ENCODE measurements at regions not wholly inside any gene's neighbourhood (a gene's known extent, or its start where the extent isn't known, plus 50 kb on each side); places are given as distances from the start of the nearest gene placed in this dataset.

DNA sequence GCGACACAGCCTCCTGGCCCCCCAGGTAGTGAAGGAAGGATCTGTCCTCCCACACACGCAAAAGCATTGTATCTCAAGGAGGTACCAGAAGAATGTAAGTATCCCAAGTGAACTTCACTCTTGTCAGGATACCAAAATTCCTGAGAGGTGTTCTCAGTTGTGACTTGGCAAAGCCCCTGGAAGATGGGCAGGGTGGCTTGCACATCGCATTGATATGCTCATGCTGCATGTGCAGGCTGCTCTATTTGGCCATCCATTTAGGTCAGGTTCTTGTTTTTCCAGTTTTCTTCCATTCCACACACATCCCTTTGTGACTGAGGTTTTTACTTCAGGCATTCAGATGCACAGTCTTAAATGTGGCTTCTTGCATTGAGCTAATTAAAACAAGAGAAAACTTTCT, 382.8 kb downstream of the FOXO1 start:
- no peak for TF ChIP-seq CTCF (IDR thresholded peaks at IDR 0.05; ENCODE audit: insufficient read depth, low read length, missing control alignments)
- ChIA-PET POLR2A (no interaction called here), CTCF (no interaction called here)
- no peak for DNase-seq (ENCODE audit: low read depth, low spot score)
- H3K4me3 ChIP-seq (ENCODE audit: low read depth, low read length): no peak overlapping the region

GRCh38 chr13:40285634-40286033, 380.8 kb downstream of the FOXO1 start:
- ChIA-PET POLR2A (no interaction called here), CTCF (no interaction called here)
- no peak for TF ChIP-seq CTCF (IDR thresholded peaks at IDR 0.05; ENCODE audit: insufficient read depth, low read length, missing control alignments)
- no peak overlapping the region for H3K4me3 ChIP-seq (ENCODE audit: low read depth, low read length)
- DNase-seq (ENCODE audit: low read depth, low spot score): no peak

DNA sequence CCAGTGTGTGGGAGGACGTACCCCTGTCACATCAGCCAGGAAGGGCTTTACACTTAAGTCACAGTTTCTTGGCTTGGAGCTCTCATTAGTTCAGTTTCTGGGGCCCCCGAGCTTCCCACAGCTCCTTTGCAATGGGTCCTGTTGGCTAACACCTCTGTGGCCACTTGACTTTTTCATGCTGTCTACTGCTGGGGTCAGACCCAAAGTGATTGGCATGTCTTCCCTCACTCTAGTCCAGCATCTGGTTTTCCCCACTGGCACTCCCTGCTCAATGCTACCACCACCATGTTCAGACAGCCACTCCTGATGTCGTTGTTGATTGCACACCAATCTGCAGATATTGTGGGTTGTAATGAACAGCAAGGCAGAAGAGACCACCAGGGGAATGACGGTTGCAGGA, 379.0 kb downstream of the FOXO1 start:
- ChIA-PET CTCF (no interaction called here), POLR2A (no interaction called here)
- H3K4me3 ChIP-seq (ENCODE audit: low read depth, low read length): no peak overlapping the region
- TF ChIP-seq CTCF (IDR thresholded peaks at IDR 0.05; ENCODE audit: insufficient read depth, low read length, missing control alignments): no peak
- DNase-seq (ENCODE audit: low read depth, low spot score): no peak

DNA sequence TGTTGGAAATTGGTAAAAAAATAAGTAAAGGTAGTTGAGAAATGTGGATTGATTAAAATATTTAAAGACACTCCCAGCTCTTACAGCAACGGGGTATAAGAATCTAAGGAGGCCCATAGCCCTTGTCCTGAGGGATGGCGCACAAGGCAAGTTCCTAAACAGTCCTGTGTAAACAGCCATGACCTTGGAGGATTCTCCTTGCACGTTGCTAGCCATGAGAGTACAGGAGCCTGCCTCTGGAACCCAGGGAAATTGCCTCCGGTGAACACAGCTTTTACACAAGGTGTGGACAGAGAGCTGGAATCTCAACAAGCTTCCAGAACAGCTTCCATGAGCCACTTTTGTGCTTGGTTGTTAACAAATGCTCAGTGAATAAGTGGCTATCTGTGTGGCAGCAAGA, 378.2 kb downstream of the FOXO1 start:
- CTCF ChIA-PET: no interaction called here
- DNase-seq (ENCODE audit: low read depth, low spot score): no peak
- H3K4me3 ChIP-seq (ENCODE audit: low read depth, low read length): no peak overlapping the region
- POLR2A ChIA-PET: no interaction called here
- TF ChIP-seq CTCF (IDR thresholded peaks at IDR 0.05; ENCODE audit: insufficient read depth, low read length, missing control alignments): no peak

DNA sequence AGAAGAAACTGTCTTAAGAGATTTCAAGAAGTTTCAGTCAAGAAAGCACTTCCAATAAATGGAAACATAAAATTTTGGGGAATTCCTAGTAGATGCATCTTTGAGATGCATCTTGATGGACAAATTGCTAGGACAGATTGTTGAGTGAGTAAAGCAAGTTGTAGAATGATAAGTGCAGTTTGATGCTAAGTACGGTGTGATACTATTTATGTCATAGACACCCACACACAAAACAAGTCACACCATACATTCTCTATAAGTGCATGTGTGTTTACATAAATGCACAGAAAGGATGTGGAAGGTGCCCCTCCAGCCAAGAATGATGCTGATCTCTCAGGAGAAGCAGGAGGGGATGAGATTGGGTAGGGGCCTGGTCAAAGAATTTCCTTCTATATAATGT, 375.7 kb downstream of the FOXO1 start:
- TF ChIP-seq CTCF (IDR thresholded peaks at IDR 0.05; ENCODE audit: insufficient read depth, low read length, missing control alignments): no peak
- POLR2A ChIA-PET: no interaction called here
- no peak overlapping the region for H3K4me3 ChIP-seq (ENCODE audit: low read depth, low read length)
- CTCF ChIA-PET: no interaction called here
- no peak for DNase-seq (ENCODE audit: low read depth, low spot score)

DNA sequence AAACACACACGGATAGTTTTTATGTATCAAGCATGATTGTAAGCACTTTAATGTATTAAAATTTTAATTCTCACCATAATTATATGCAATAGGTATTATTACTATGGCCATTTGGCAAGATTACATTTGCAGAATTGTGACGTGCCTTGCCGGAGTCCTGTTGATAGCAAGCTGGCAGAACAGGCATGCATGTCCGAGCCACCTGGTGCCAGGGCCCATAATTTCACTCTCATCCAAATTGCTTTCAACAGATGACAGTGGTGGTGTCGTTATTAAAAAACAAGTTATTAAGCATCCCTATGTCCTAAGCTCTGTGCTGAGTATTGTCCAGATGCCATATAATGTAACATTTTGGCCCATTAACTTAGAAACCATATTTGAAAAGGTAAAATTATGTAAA, 374.3 kb downstream of the FOXO1 start:
- no peak for DNase-seq (ENCODE audit: low read depth, low spot score)
- H3K4me3 ChIP-seq (ENCODE audit: low read depth, low read length): no peak overlapping the region
- ChIA-PET CTCF (no interaction called here), POLR2A (no interaction called here)
- TF ChIP-seq CTCF (IDR thresholded peaks at IDR 0.05; ENCODE audit: insufficient read depth, low read length, missing control alignments): no peak
